SK-N-SH (cell line): ENCODE measurements at regions not wholly inside any gene's neighbourhood (a gene's known extent, or its start where the extent isn't known, plus 50 kb on each side); places are given as distances from the start of the nearest gene placed in this dataset.

ENCODE experiments used
- CTCF ChIA-PET: fragments of 300-600, 350-600 bp; formaldehyde crosslinking; extraction: SDS; loops from one replicate; lab custom pipeline; 2021; lab: Yijun Ruan, JAX
- POLR2A ChIA-PET: fragments of 350-600 bp; sonication (Branson Sonifier 250); formaldehyde crosslinking; extraction: SDS; loops from one replicate; lab custom pipeline; 2020; ENCODE audit warnings: antibody characterized with exemption, inconsistent platforms; lab: Yijun Ruan, JAX
- DNase-seq: peaks from one replicate; pipeline ENCODE4 v3.0.0; 2012
- H2AFZ ChIP-seq: fragments of 200-600 bp; sonication (generic); 2 replicates; pipeline ENCODE4 v1.8.1; 2016; ENCODE audit warnings: antibody characterized with exemption, mild to moderate bottlenecking, low read depth
- H3F3A ChIP-seq: fragments of 200-600 bp; sonication (generic); replicated peaks from 2 replicates; pipeline ENCODE3; 2016; ENCODE audit warnings: antibody characterized with exemption, mild to moderate bottlenecking; ENCODE audit not compliant: insufficient read depth
- H3K27ac ChIP-seq, 2 experiments: fragments of 200-500 bp in 1 of 2; fragments of 200-600 bp in 1 of 2; sonication (Bioruptor generic) in 1 of 2; sonication (generic), shearing (Covaris generic) in 1 of 2; 2 replicates each; pipeline versions ENCODE4 v1.5.1 to v1.6.1; 2014 to 2016; ENCODE audit warnings: low read depth in 2 of 2, inconsistent platforms in 1 of 2, low read length in 1 of 2, mild to moderate bottlenecking in 1 of 2, mixed read lengths in 1 of 2
- H3K27me3 ChIP-seq: fragments of 200-600 bp; sonication (generic), shearing (Covaris generic); 2 replicates; pipeline ENCODE4 v1.6.1; 2016; ENCODE audit warnings: mixed run types; ENCODE audit not compliant: insufficient read depth
- H3K36me3 ChIP-seq, 2 experiments: fragments of 200-500 bp in 1 of 2; fragments of 200-600 bp in 1 of 2; sonication (Bioruptor generic) in 1 of 2; sonication (generic) in 1 of 2; replicated peaks in 1 of 2; 2 replicates each; pipeline versions ENCODE3 to v1.5.1; 2014 to 2016; ENCODE audit warnings: low read length in 1 of 2, mild to moderate bottlenecking in 1 of 2; ENCODE audit not compliant: insufficient read depth in 2 of 2, control insufficient read depth in 1 of 2
- H3K4me1 ChIP-seq, 2 experiments: fragments of 200-500 bp in 1 of 2; fragments of 200-600 bp in 1 of 2; sonication (Bioruptor generic) in 1 of 2; sonication (generic), shearing (Covaris generic) in 1 of 2; 2 replicates each; pipeline versions ENCODE4 v1.5.1 to v1.6.1; 2014 to 2016; ENCODE audit warnings: low read depth in 1 of 2, low read length in 1 of 2, mixed run types in 1 of 2; ENCODE audit not compliant: insufficient read depth in 2 of 2, control insufficient read depth in 1 of 2
- H3K4me2 ChIP-seq: fragments of 200-600 bp; sonication (generic), shearing (Covaris generic); 2 replicates; pipeline ENCODE4 v1.6.1; 2017; ENCODE audit warnings: mixed run types
- H3K4me3 ChIP-seq, 2 experiments: fragments of 200-500 bp in 1 of 2; fragments of 200-600 bp in 1 of 2; sonication (Bioruptor generic) in 1 of 2; sonication (generic), shearing (Covaris generic) in 1 of 2; 2 replicates each; pipeline versions ENCODE4 v1.5.1 to v1.8.1; 2014 to 2016; ENCODE audit warnings: low read depth in 2 of 2, inconsistent platforms in 1 of 2, low read length in 1 of 2, mild to moderate bottlenecking in 1 of 2, mixed read lengths in 1 of 2, moderate library complexity in 1 of 2
- H3K79me2 ChIP-seq: fragments of 200-600 bp; sonication (generic); 2 replicates; pipeline ENCODE4 v1.8.1; 2017; ENCODE audit warnings: mild to moderate bottlenecking; ENCODE audit not compliant: insufficient read depth
- H3K9ac ChIP-seq: fragments of 200-600 bp; sonication (generic); 2 replicates; pipeline ENCODE4 v1.6.1; 2017; ENCODE audit warnings: mixed run types
- H3K9me2 ChIP-seq: fragments of 200-600 bp; sonication (generic); 2 replicates; pipeline ENCODE4 v1.6.1; 2017; ENCODE audit warnings: mixed run types
- H3K9me3 ChIP-seq: fragments of 200-600 bp; sonication (generic); 2 replicates; pipeline ENCODE4 v1.6.1; 2017; ENCODE audit warnings: mixed run types, mild to moderate bottlenecking, moderate library complexity
- H4K20me1 ChIP-seq: fragments of 200-600 bp; sonication (generic); 2 replicates; pipeline ENCODE4 v1.6.1; 2017; ENCODE audit warnings: mild to moderate bottlenecking, mixed run types; ENCODE audit not compliant: insufficient read depth
- CHD2 ChIP-seq: fragments of 150-350 bp; IDR thresholded peaks from 2 replicates; pipeline ENCODE4 v1.6.1; 2018; ENCODE audit warnings: low read length; ENCODE audit not compliant: partially characterized antibody
- ELF1 ChIP-seq: IDR thresholded peaks from 2 replicates; pipeline ENCODE4 v1.4.0; 2012
- EP300 ChIP-seq, 2 experiments: IDR thresholded peaks; 2 replicates each; pipeline versions ENCODE4 v1.4.0 to v1.6.1; 2012; ENCODE audit warnings: borderline replicate concordance in 1 of 2, low read depth in 1 of 2, low read length in 1 of 2
- FOXJ3 ChIP-seq: sonication (generic); formaldehyde crosslinking; IDR thresholded peaks from 2 replicates; pipeline ENCODE4 v1.5.1; 2020; ENCODE audit warnings: mild to moderate bottlenecking, missing genetic modification reagents
- JUND ChIP-seq: IDR thresholded peaks from 2 replicates; pipeline ENCODE4 v1.4.0; 2012
- MEF2A ChIP-seq: IDR thresholded peaks from 2 replicates; pipeline ENCODE4 v1.4.0; 2012; ENCODE audit warnings: low read depth, borderline replicate concordance
- MXI1 ChIP-seq: IDR thresholded peaks from 2 replicates; pipeline ENCODE4 v1.6.1; 2012; ENCODE audit warnings: mild to moderate bottlenecking, low read depth, low read length, improper control_type of control experiment
- POLR2AphosphoS5 ChIP-seq: IDR thresholded peaks from 2 replicates; pipeline ENCODE4 v1.6.1; 2012; ENCODE audit warnings: low read depth, low read length
- RCOR1 ChIP-seq: fragments of 150-350 bp; IDR thresholded peaks from 2 replicates; pipeline ENCODE4 v1.6.1; 2017; ENCODE audit warnings: antibody characterized with exemption, low read length
- SIN3A ChIP-seq: IDR thresholded peaks from 2 replicates; pipeline ENCODE4 v1.6.1; 2012; ENCODE audit warnings: low read depth, mild to moderate bottlenecking, low read length, moderate library complexity, borderline replicate concordance
- SMC3 ChIP-seq: IDR thresholded peaks from 2 replicates; pipeline ENCODE4 v1.6.1; 2012; ENCODE audit warnings: low read depth, low read length, improper control_type of control experiment
- TAF1 ChIP-seq: IDR thresholded peaks from 2 replicates; pipeline ENCODE4 v1.6.1; 2012; ENCODE audit warnings: low read depth, mild to moderate bottlenecking, low read length, moderate library complexity, borderline replicate concordance
- TCF12 ChIP-seq: IDR thresholded peaks from 2 replicates; pipeline ENCODE4 v1.4.0; 2012
- YY1 ChIP-seq: IDR thresholded peaks from 2 replicates; pipeline ENCODE4 v1.4.0; 2012; ENCODE audit warnings: low read depth, mild to moderate bottlenecking
- WGBS: methylation state at CpG from one replicate; pipeline ENCODE4 v1.1.6; 2017; ENCODE audit warnings: low lambda C conversion rate; 5-methylcytosine and 5-hydroxymethylcytosine counted together
- TF ChIP-seq, protein P1 (sequence below): IDR thresholded peaks from 2 replicates; pipeline ENCODE4 v1.4.0; 2012; ENCODE audit warnings: low read depth, borderline replicate concordance
- TF ChIP-seq, protein P2 (sequence below): IDR thresholded peaks from 2 replicates; pipeline ENCODE4 v1.4.0; 2012; ENCODE audit warnings: low read depth
- TF ChIP-seq, protein P3 (sequence below): fragments of 200-600 bp; sonication (generic); IDR thresholded peaks from 2 replicates; pipeline ENCODE4 v1.6.1; 2017; ENCODE audit warnings: antibody characterized with exemption, mild to moderate bottlenecking, moderate library complexity
- TF ChIP-seq, protein P4 (sequence below): IDR thresholded peaks from 2 replicates; pipeline ENCODE4; 2012
- TF ChIP-seq, protein P5 (sequence below): IDR thresholded peaks from 2 replicates; pipeline ENCODE4 v1.6.1; 2012; ENCODE audit warnings: mild to moderate bottlenecking, low read depth, low read length, moderate library complexity

DNA sequence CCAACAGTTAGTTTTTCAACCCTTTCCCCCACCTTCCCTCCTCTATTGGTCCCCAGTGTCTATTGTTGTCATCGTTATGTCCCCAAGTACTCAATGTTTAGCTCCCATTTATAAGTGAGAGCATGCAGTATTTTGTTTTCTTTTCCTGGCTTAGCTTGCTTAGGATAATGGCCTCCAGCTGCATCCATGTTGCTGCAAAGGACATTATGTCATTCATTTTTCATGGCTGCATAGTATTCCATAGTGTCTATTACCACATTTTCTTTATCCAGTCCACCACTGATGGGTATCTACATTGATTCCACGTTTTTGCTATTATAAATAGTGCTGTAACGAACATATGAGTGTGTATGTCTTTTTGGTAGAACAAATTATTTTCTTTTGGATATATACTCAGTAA, 55.3 kb upstream of the HIVEP1 start:
- Histone ChIP-seq H3K4me3 (no peak overlapping the region), H3K79me2 (no peaks in the 10 kb centered on the region), H3K4me1 (peaks cover 0 to 3% of the 10 kb centered on the region in 2 experiments; a peak in 2 of 4 replicates), H2AFZ (no peak overlapping the region), H3K4me2 (no peak overlapping the region), H3K9me2 (no peaks in the 10 kb centered on the region), H3K27me3 (no peaks in the 10 kb centered on the region), H3K36me3 (no peaks in the 10 kb centered on the region), H4K20me1 (no peaks in the 10 kb centered on the region), H3K9ac (no peak overlapping the region), H3F3A (peaks cover 8% of the 10 kb centered on the region), H3K27ac (no peak overlapping the region), H3K9me3 (no peaks in the 10 kb centered on the region)
- TF ChIP-seq, protein P1, sequence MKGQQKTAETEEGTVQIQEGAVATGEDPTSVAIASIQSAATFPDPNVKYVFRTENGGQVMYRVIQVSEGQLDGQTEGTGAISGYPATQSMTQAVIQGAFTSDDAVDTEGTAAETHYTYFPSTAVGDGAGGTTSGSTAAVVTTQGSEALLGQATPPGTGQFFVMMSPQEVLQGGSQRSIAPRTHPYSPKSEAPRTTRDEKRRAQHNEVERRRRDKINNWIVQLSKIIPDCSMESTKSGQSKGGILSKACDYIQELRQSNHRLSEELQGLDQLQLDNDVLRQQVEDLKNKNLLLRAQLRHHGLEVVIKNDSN = no peak
- TF ChIP-seq FOXJ3 (CRISPR knock-in tag) = no peak
- no peak for TF ChIP-seq POLR2AphosphoS5
- no peak for TF ChIP-seq SMC3
- TF ChIP-seq TAF1 = no peak
- TF ChIP-seq MXI1 = no peak
- TF ChIP-seq ELF1 = no peak
- TF ChIP-seq, protein P2, sequence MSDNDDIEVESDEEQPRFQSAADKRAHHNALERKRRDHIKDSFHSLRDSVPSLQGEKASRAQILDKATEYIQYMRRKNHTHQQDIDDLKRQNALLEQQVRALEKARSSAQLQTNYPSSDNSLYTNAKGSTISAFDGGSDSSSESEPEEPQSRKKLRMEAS = no peak
- no peak for TF ChIP-seq TCF12
- ChIA-PET CTCF (no interaction called here), POLR2A (no interaction called here)
- DNase-seq = no peak
- WGBS = 36% methylated on average over 3 of the region's 3 CpGs

DNA sequence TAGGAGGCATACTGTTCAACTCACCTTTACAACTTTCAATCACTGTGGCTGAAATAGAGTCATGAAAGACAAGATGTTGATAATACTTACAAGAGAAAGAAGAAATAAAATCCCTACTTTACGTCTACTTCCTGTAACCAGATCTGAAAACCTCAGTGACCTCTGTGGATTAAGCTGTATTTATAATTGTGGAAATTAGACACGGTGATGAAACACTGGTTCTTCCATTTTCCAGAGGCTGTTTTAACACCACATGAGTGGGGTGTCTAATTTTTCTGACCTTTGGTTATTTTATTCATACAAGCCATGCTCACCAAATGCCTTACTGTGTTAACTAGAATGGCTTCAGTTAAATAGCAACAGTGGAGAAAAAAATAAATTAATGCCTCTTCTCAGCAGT, 58.5 kb upstream of the HIVEP1 start:
- Histone ChIP-seq H3K4me3 (no peak overlapping the region), H3K4me1 (peaks cover 0 to 3% of the 10 kb centered on the region in 2 experiments; a peak in 2 of 4 replicates), H3K36me3 (no peaks in the 10 kb centered on the region), H2AFZ (no peak overlapping the region), H4K20me1 (no peaks in the 10 kb centered on the region), H3K79me2 (no peaks in the 10 kb centered on the region), H3K27ac (no peak overlapping the region), H3K9me2 (no peaks in the 10 kb centered on the region), H3K4me2 (no peak overlapping the region), H3K9me3 (no peaks in the 10 kb centered on the region), H3K9ac (no peak overlapping the region), H3F3A (peaks cover 8% of the 10 kb centered on the region), H3K27me3 (no peaks in the 10 kb centered on the region)
- whole genome bisulfite sequencing = 95% methylated on average over 2 of the region's 2 CpGs
- CTCF ChIA-PET = interaction anchor here (1.0 kb wide), 1 partner anchor 12 kb away, joined by 3 read pairs; no protein-coding TSS in a partner anchor
- TF ChIP-seq RCOR1 (no peak), SIN3A (no peak), JUND (no peak), TCF12 (no peak), MEF2A (no peak), FOXJ3 (CRISPR knock-in tag) (no peak), CHD2 (no peak), EP300 (IDR thresholded peaks at IDR 0.05; ENCODE audit: borderline replicate concordance in 1 of 2, low read depth in 1 of 2, low read length in 1 of 2) (no peak), YY1 (no peak)
- TF ChIP-seq, protein P2 = no peak
- TF ChIP-seq, protein P3, sequence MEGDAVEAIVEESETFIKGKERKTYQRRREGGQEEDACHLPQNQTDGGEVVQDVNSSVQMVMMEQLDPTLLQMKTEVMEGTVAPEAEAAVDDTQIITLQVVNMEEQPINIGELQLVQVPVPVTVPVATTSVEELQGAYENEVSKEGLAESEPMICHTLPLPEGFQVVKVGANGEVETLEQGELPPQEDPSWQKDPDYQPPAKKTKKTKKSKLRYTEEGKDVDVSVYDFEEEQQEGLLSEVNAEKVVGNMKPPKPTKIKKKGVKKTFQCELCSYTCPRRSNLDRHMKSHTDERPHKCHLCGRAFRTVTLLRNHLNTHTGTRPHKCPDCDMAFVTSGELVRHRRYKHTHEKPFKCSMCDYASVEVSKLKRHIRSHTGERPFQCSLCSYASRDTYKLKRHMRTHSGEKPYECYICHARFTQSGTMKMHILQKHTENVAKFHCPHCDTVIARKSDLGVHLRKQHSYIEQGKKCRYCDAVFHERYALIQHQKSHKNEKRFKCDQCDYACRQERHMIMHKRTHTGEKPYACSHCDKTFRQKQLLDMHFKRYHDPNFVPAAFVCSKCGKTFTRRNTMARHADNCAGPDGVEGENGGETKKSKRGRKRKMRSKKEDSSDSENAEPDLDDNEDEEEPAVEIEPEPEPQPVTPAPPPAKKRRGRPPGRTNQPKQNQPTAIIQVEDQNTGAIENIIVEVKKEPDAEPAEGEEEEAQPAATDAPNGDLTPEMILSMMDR = no peak
- TF ChIP-seq, protein P4, sequence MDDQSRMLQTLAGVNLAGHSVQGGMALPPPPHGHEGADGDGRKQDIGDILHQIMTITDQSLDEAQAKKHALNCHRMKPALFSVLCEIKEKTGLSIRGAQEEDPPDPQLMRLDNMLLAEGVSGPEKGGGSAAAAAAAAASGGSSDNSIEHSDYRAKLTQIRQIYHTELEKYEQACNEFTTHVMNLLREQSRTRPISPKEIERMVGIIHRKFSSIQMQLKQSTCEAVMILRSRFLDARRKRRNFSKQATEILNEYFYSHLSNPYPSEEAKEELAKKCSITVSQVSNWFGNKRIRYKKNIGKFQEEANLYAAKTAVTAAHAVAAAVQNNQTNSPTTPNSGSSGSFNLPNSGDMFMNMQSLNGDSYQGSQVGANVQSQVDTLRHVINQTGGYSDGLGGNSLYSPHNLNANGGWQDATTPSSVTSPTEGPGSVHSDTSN = no peak
- TF ChIP-seq, protein P5, sequence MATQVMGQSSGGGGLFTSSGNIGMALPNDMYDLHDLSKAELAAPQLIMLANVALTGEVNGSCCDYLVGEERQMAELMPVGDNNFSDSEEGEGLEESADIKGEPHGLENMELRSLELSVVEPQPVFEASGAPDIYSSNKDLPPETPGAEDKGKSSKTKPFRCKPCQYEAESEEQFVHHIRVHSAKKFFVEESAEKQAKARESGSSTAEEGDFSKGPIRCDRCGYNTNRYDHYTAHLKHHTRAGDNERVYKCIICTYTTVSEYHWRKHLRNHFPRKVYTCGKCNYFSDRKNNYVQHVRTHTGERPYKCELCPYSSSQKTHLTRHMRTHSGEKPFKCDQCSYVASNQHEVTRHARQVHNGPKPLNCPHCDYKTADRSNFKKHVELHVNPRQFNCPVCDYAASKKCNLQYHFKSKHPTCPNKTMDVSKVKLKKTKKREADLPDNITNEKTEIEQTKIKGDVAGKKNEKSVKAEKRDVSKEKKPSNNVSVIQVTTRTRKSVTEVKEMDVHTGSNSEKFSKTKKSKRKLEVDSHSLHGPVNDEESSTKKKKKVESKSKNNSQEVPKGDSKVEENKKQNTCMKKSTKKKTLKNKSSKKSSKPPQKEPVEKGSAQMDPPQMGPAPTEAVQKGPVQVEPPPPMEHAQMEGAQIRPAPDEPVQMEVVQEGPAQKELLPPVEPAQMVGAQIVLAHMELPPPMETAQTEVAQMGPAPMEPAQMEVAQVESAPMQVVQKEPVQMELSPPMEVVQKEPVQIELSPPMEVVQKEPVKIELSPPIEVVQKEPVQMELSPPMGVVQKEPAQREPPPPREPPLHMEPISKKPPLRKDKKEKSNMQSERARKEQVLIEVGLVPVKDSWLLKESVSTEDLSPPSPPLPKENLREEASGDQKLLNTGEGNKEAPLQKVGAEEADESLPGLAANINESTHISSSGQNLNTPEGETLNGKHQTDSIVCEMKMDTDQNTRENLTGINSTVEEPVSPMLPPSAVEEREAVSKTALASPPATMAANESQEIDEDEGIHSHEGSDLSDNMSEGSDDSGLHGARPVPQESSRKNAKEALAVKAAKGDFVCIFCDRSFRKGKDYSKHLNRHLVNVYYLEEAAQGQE = no peak
- DNase-seq = no peak
- POLR2A ChIA-PET = no interaction called here
